HepG2 (cell line): ENCODE measurements at regions not wholly inside any gene's neighbourhood (a gene's known extent, or its start where the extent isn't known, plus 50 kb on each side); places are given as distances from the start of the nearest gene placed in this dataset.

Experiments used
- ATAC-seq: fragments of 200-7000 bp; cut with Tn5 transposase; 3 replicates; pipeline ENCODE4 v1.9.1; 2020; ENCODE audit warnings: mild to moderate bottlenecking, moderate library complexity
- BruUV-seq: library from RNA; stranded (reverse); fragments of 400-500 nt; replicated peaks from 2 replicates; lab custom pipeline; 2021; lab: Mats Ljungman, UMichigan
- CTCF ChIA-PET: fragments of 300-600 bp; formaldehyde crosslinking; extraction: SDS; loops from one replicate; lab custom pipeline; 2021; ENCODE audit warnings: low total read pairs, inconsistent platforms, low intra/inter-chr PET ratio; lab: Yijun Ruan, JAX
- POLR2A ChIA-PET: fragments of 350-600 bp; sonication (Branson Sonifier 250); formaldehyde crosslinking; loops from one replicate; lab custom pipeline; 2020; ENCODE audit warnings: antibody characterized with exemption, inconsistent platforms; lab: Yijun Ruan, JAX
- DNase-seq: peaks from one replicate; pipeline ENCODE4 v3.0.0-alpha.2; 2015; ENCODE audit warnings: low spot score
- FAIRE-seq: peaks from 3 replicates; lab custom pipeline; 2011; peaks lifted over from hg19 to GRCh38; lab: Jason Lieb, UNC
- H2AFZ ChIP-seq: one replicate; pipeline ENCODE4 v1.6.1; 2011; ENCODE audit warnings: low read length, inconsistent platforms
- H3K27ac ChIP-seq: fragments of 300-600 bp; 3 replicates; pipeline ENCODE4 v1.8.0; 2011; ENCODE audit warnings: mixed run types, mild to moderate bottlenecking, mixed read lengths, low read length, inconsistent platforms; ENCODE audit not compliant: insufficient read depth; ENCODE audit errors: extremely low read length
- H3K27me3 ChIP-seq, 2 experiments: fragments of 200-600 bp in 1 of 2; 2 replicates in 1 of 2; 3 replicates in 1 of 2; pipeline versions ENCODE4 v1.6.0 to v1.8.0; 2011; ENCODE audit warnings: low read length in 2 of 2, mild to moderate bottlenecking in 2 of 2, moderate library complexity in 2 of 2, inconsistent platforms in 1 of 2; ENCODE audit not compliant: insufficient read depth in 2 of 2, control insufficient read depth in 1 of 2
- H3K36me3 ChIP-seq, 2 experiments: fragments of 200-600 bp in 1 of 2; replicated peaks in 1 of 2; 2 replicates in 1 of 2; 3 replicates in 1 of 2; pipeline versions ENCODE4 v1.5.1 to v1.8.0; 2011; ENCODE audit warnings: low read length in 2 of 2, inconsistent platforms in 1 of 2; ENCODE audit not compliant: insufficient read depth in 2 of 2, control insufficient read depth in 1 of 2
- H3K4me1 ChIP-seq: 2 replicates; pipeline ENCODE4 v1.5.1; 2012; ENCODE audit warnings: low read length, inconsistent platforms; ENCODE audit not compliant: insufficient read depth
- H3K4me2 ChIP-seq: 2 replicates; pipeline ENCODE4 v1.6.0; 2011; ENCODE audit warnings: low read depth, low read length, inconsistent platforms
- H3K4me3 ChIP-seq, 3 experiments: fragments of 200-600 bp in 1 of 3; sonication (generic), shearing (Covaris generic) in 1 of 3; replicated peaks in 1 of 3; 2 replicates each; pipeline ENCODE4 v1.5.1; 2011 to 2016; ENCODE audit warnings: low read length in 3 of 3, inconsistent platforms in 2 of 3, low read depth in 2 of 3, mild to moderate bottlenecking in 2 of 3, control low read depth in 1 of 3, mixed read lengths in 1 of 3; ENCODE audit not compliant: insufficient read depth in 1 of 3
- H3K79me2 ChIP-seq: one replicate; pipeline ENCODE4 v1.6.1; 2011; ENCODE audit warnings: low read length, inconsistent platforms; ENCODE audit not compliant: insufficient read depth
- H3K9ac ChIP-seq: 2 replicates; pipeline ENCODE4 v1.6.0; 2011; ENCODE audit warnings: mild to moderate bottlenecking, low read depth, low read length, inconsistent platforms; ENCODE audit not compliant: insufficient read depth
- H3K9me3 ChIP-seq: 2 replicates; pipeline ENCODE4 v1.5.1; 2012; ENCODE audit warnings: mild to moderate bottlenecking, low read length
- H4K20me1 ChIP-seq: 2 replicates; pipeline ENCODE4 v1.6.0; 2011; ENCODE audit warnings: inconsistent platforms, mild to moderate bottlenecking, low read length, moderate library complexity; ENCODE audit not compliant: insufficient read depth
- NFAT5 ChIP-seq: sonication (generic); formaldehyde crosslinking; IDR thresholded peaks from 2 replicates; pipeline ENCODE4 v1.4.0; 2020; ENCODE audit warnings: missing genetic modification reagents
- ZNF460 ChIP-seq: sonication (generic); formaldehyde crosslinking; IDR thresholded peaks from 2 replicates; pipeline ENCODE4 v1.5.1; 2020; ENCODE audit warnings: missing genetic modification reagents, mild to moderate bottlenecking, borderline replicate concordance
- ZNF607 ChIP-seq: sonication (generic); formaldehyde crosslinking; IDR thresholded peaks from 2 replicates; pipeline ENCODE4 v1.5.1; 2020; ENCODE audit warnings: missing genetic modification reagents, mild to moderate bottlenecking, borderline replicate concordance
- ZNF691 ChIP-seq: sonication (generic); formaldehyde crosslinking; IDR thresholded peaks from 2 replicates; pipeline ENCODE4 v1.4.0; 2020; ENCODE audit warnings: missing genetic modification reagents, low read depth, mild to moderate bottlenecking, borderline replicate concordance
- WGBS: methylation state at CpG from one replicate; pipeline ENCODE4 v1.1.6; 2017; ENCODE audit warnings: low lambda C conversion rate; 5-methylcytosine and 5-hydroxymethylcytosine counted together
- in situ Hi-C: cut with HindIII; loops from 2 replicates; pipeline ENCODE4 v1.10.0; 2017; ENCODE audit warnings: low pct_unique_long_range_greater_than_20kb; ENCODE audit not compliant: extremely low pct_ligation_motif_present
- intact Hi-C: fragments of 100-400 bp; cut with micrococcal nuclease; formaldehyde crosslinking; loops from one replicate; pipeline ENCODE4 v1.10.0; 2022; ENCODE audit not compliant: unreplicated experiment
- TF ChIP-seq, protein P1 (sequence below): sonication (generic); formaldehyde crosslinking; IDR thresholded peaks from 2 replicates; pipeline ENCODE4 v1.9.0; 2021; ENCODE audit warnings: mild to moderate bottlenecking, missing genetic modification reagents
- TF ChIP-seq, protein P2 (sequence below): sonication (generic); formaldehyde crosslinking; IDR thresholded peaks from 2 replicates; pipeline ENCODE4 v1.4.0; 2020; ENCODE audit warnings: missing genetic modification reagents, mild to moderate bottlenecking, borderline replicate concordance

GRCh38 chrX:94908648-94909047, 1234.6 kb downstream of the FAM133A start (continued):
- TF ChIP-seq, protein P1, sequence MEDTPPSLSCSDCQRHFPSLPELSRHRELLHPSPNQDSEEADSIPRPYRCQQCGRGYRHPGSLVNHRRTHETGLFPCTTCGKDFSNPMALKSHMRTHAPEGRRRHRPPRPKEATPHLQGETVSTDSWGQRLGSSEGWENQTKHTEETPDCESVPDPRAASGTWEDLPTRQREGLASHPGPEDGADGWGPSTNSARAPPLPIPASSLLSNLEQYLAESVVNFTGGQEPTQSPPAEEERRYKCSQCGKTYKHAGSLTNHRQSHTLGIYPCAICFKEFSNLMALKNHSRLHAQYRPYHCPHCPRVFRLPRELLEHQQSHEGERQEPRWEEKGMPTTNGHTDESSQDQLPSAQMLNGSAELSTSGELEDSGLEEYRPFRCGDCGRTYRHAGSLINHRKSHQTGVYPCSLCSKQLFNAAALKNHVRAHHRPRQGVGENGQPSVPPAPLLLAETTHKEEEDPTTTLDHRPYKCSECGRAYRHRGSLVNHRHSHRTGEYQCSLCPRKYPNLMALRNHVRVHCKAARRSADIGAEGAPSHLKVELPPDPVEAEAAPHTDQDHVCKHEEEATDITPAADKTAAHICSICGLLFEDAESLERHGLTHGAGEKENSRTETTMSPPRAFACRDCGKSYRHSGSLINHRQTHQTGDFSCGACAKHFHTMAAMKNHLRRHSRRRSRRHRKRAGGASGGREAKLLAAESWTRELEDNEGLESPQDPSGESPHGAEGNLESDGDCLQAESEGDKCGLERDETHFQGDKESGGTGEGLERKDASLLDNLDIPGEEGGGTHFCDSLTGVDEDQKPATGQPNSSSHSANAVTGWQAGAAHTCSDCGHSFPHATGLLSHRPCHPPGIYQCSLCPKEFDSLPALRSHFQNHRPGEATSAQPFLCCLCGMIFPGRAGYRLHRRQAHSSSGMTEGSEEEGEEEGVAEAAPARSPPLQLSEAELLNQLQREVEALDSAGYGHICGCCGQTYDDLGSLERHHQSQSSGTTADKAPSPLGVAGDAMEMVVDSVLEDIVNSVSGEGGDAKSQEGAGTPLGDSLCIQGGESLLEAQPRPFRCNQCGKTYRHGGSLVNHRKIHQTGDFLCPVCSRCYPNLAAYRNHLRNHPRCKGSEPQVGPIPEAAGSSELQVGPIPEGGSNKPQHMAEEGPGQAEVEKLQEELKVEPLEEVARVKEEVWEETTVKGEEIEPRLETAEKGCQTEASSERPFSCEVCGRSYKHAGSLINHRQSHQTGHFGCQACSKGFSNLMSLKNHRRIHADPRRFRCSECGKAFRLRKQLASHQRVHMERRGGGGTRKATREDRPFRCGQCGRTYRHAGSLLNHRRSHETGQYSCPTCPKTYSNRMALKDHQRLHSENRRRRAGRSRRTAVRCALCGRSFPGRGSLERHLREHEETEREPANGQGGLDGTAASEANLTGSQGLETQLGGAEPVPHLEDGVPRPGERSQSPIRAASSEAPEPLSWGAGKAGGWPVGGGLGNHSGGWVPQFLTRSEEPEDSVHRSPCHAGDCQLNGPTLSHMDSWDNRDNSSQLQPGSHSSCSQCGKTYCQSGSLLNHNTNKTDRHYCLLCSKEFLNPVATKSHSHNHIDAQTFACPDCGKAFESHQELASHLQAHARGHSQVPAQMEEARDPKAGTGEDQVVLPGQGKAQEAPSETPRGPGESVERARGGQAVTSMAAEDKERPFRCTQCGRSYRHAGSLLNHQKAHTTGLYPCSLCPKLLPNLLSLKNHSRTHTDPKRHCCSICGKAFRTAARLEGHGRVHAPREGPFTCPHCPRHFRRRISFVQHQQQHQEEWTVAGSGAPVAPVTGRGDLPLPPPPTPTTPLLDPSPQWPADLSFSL (CRISPR knock-in tag): no peak

- H4K20me1 ChIP-seq: no peaks in the 10 kb centered on the region
- ChIA-PET CTCF (no interaction called here), POLR2A (no interaction called here)
- no peak overlapping the region for H3K4me3 ChIP-seq
- no CpG with 5 or more reads among the region's 1 CpG for WGBS
- H3K4me2 ChIP-seq: no peak overlapping the region
- intact Hi-C loops: no loop called here
- no peak overlapping the region for H2AFZ ChIP-seq
- in situ Hi-C loops: no loop called here
- no peak for ATAC-seq
- no peaks in the 10 kb centered on the region for H3K27me3 ChIP-seq
- TF ChIP-seq ZNF691 (CRISPR knock-in tag) (no peak), ZNF460 (CRISPR knock-in tag) (no peak), ZNF607 (CRISPR knock-in tag) (no peak), NFAT5 (CRISPR knock-in tag) (no peak)
- TF ChIP-seq, protein P2, sequence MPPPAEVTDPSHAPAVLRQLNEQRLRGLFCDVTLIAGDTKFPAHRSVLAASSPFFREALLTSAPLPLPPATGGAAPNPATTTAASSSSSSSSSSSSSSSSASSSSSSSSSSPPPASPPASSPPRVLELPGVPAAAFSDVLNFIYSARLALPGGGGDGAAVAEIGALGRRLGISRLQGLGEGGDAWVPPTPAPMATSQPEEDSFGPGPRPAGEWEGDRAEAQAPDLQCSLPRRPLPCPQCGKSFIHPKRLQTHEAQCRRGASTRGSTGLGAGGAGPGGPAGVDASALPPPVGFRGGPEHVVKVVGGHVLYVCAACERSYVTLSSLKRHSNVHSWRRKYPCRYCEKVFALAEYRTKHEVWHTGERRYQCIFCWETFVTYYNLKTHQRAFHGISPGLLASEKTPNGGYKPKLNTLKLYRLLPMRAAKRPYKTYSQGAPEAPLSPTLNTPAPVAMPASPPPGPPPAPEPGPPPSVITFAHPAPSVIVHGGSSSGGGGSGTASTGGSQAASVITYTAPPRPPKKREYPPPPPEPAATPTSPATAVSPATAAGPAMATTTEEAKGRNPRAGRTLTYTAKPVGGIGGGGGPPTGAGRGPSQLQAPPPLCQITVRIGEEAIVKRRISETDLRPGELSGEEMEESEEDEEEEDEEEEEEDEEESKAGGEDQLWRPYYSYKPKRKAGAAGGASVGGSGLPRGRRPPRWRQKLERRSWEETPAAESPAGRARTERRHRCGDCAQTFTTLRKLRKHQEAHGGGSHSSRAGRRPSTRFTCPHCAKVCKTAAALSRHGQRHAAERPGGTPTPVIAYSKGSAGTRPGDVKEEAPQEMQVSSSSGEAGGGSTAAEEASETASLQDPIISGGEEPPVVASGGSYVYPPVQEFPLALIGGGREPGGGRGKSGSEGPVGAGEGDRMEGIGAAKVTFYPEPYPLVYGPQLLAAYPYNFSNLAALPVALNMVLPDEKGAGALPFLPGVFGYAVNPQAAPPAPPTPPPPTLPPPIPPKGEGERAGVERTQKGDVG (CRISPR knock-in tag): no peak
- H3K9ac ChIP-seq: no peak overlapping the region
- no peak overlapping the region for H3K27ac ChIP-seq
- BruUV-seq: no TSS peak
- H3K4me1 ChIP-seq: no peaks in the 10 kb centered on the region
- no peaks in the 10 kb centered on the region for H3K36me3 ChIP-seq
- no peak for DNase-seq
- no peaks in the 10 kb centered on the region for H3K9me3 ChIP-seq
- no peaks in the 10 kb centered on the region for H3K79me2 ChIP-seq
- FAIRE-seq: no peak
These were observed 1240.2 kb downstream of the FAM133A start for GRCh38 chrX:94914235-94914634.
